ENCODE measurements at regions not wholly inside any gene's neighbourhood (a gene's known extent, or its start where the extent isn't known, plus 50 kb on each side); places are given as distances from the start of the nearest gene placed in this dataset.

GRCh38 chr9:84166891-84167290 lies 173.7 kb downstream of the SLC28A3 start:
- TF ChIP-seq CTCF (conservative IDR thresholded peaks at IDR 0.05; ENCODE audit: low read depth, low read length) (no peak), EZH2 (IDR thresholded peaks at IDR 0.05; ENCODE audit: borderline replicate concordance, low read depth, low read length, poor library complexity, severe bottlenecking) (no peak)
